ENCODE measurements at regions not wholly inside any gene's neighbourhood (a gene's known extent, or its start where the extent isn't known, plus 50 kb on each side); places are given as distances from the start of the nearest gene placed in this dataset.

- in situ Hi-C loops (cut with MboI): no loop called here
- Histone ChIP-seq H2AFZ (ENCODE audit: control insufficient read depth, low read depth, low read length) (no peak overlapping the region), H3K4me3 (no peak overlapping the region), H3K27me3 (replicated peaks in 1 of 2; ENCODE audit: control insufficient read depth in 2 of 2, insufficient read depth in 2 of 2, low read length in 1 of 2) (no peaks in the 10 kb centered on the region), H3K36me3 (ENCODE audit: control insufficient read depth in 2 of 2, insufficient read depth in 2 of 2, low read length in 1 of 2) (no peaks in the 10 kb centered on the region), H4K20me1 (ENCODE audit: control insufficient read depth, insufficient read depth) (no peaks in the 10 kb centered on the region), H3K9ac (ENCODE audit: control insufficient read depth, insufficient read depth, low read length) (no peak overlapping the region), H3K4me1 (ENCODE audit: control insufficient read depth, insufficient read depth, low read length) (no peaks in the 10 kb centered on the region), H3K27ac (ENCODE audit: control insufficient read depth, insufficient read depth) (no peak overlapping the region), H3K9me3 (replicated peaks; ENCODE audit: control insufficient read depth, insufficient read depth, low read length) (no peaks in the 10 kb centered on the region), H3K79me2 (ENCODE audit: control insufficient read depth, insufficient read depth, low read length) (no peaks in the 10 kb centered on the region), H3K4me2 (ENCODE audit: control insufficient read depth, insufficient read depth) (no peak overlapping the region)
- CTCF ChIA-PET: interaction anchor here (1.0 to 1.3 kb wide), 2 partner anchors 25 to 225 kb away, joined by 4 read pairs; no protein-coding TSS in a partner anchor
- DNase-seq (ENCODE audit: low read depth, low spot score) (no peak), ATAC-seq (no peak), FAIRE-seq (no peak)
- SMC1A ChIA-PET (ENCODE audit: uncharacterized antibody, unreplicated experiment): interaction anchor here (1.4 kb wide), 1 partner anchor 9 kb away, joined by 4 read pairs; no protein-coding TSS in a partner anchor
- POLR2A ChIA-PET: no interaction called here
- TF ChIP-seq, protein P1, sequence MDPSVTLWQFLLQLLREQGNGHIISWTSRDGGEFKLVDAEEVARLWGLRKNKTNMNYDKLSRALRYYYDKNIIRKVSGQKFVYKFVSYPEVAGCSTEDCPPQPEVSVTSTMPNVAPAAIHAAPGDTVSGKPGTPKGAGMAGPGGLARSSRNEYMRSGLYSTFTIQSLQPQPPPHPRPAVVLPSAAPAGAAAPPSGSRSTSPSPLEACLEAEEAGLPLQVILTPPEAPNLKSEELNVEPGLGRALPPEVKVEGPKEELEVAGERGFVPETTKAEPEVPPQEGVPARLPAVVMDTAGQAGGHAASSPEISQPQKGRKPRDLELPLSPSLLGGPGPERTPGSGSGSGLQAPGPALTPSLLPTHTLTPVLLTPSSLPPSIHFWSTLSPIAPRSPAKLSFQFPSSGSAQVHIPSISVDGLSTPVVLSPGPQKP (IDR thresholded peaks at IDR 0.05; ENCODE audit: low read depth, low read length): no peak
- TF ChIP-seq ETV6 (conservative IDR thresholded peaks at IDR 0.05 in 1 of 2, IDR thresholded peaks at IDR 0.05 in 1 of 2; ENCODE audit: borderline replicate concordance in 1 of 2, low read depth in 1 of 2) (no peak), ZSCAN29 (IDR thresholded peaks at IDR 0.05) (no peak)
- BruUV-seq (replicated peaks): no TSS peak
- 65% methylated on average over 3 of the region's 3 CpGs for WGBS (ENCODE audit: insufficient coverage, insufficient replicate concordance, low lambda C conversion rate, missing lambda C conversion rate)
- RAD21 ChIA-PET (ENCODE audit: unreplicated experiment): no interaction called here
- intact Hi-C loops (cut with micrococcal nuclease; ENCODE audit: unreplicated experiment): no loop called here
Observed at GRCh38 chr5:96111080-96111756, 149.6 kb upstream of the ELL2 start.

DNA sequence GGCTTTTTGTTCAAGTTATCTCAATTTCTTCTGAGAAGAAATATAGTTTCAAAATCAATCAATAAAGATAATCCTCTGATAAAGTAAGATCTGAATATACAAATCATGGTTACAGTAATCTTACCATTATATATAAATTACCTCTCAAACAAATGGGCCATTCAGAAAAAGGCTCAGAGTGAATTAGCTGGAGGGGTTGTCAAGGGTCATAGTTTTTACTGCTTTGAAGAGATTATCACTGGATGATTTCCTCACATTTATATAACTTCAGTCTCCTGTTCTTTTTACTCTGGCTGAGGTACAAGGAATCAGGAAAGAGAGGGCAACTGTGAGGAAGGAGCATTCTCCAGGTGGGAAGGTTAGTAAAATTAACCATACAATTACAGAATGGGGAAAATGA is 148.6 kb upstream of the ELL2 start:
- H2AFZ ChIP-seq (ENCODE audit: control insufficient read depth, low read depth, low read length): no peak overlapping the region
- SMC1A ChIA-PET (ENCODE audit: uncharacterized antibody, unreplicated experiment): interaction anchor here (0.9 kb wide), 1 partner anchor 140 kb away, joined by 3 read pairs; no protein-coding TSS in a partner anchor
- intact Hi-C loops (cut with micrococcal nuclease; ENCODE audit: unreplicated experiment): no loop called here
- in situ Hi-C loops (cut with MboI): no loop called here
- no peak for TF ChIP-seq MXI1 (IDR thresholded peaks at IDR 0.05; ENCODE audit: low read depth, low read length)
- TF ChIP-seq TAF1 (IDR thresholded peaks at IDR 0.05; ENCODE audit: borderline replicate concordance, low read depth, low read length): no peak
- TF ChIP-seq, protein P2, sequence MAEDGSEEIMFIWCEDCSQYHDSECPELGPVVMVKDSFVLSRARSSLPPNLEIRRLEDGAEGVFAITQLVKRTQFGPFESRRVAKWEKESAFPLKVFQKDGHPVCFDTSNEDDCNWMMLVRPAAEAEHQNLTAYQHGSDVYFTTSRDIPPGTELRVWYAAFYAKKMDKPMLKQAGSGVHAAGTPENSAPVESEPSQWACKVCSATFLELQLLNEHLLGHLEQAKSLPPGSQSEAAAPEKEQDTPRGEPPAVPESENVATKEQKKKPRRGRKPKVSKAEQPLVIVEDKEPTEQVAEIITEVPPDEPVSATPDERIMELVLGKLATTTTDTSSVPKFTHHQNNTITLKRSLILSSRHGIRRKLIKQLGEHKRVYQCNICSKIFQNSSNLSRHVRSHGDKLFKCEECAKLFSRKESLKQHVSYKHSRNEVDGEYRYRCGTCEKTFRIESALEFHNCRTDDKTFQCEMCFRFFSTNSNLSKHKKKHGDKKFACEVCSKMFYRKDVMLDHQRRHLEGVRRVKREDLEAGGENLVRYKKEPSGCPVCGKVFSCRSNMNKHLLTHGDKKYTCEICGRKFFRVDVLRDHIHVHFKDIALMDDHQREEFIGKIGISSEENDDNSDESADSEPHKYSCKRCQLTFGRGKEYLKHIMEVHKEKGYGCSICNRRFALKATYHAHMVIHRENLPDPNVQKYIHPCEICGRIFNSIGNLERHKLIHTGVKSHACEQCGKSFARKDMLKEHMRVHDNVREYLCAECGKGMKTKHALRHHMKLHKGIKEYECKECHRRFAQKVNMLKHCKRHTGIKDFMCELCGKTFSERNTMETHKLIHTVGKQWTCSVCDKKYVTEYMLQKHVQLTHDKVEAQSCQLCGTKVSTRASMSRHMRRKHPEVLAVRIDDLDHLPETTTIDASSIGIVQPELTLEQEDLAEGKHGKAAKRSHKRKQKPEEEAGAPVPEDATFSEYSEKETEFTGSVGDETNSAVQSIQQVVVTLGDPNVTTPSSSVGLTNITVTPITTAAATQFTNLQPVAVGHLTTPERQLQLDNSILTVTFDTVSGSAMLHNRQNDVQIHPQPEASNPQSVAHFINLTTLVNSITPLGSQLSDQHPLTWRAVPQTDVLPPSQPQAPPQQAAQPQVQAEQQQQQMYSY (CRISPR knock-in tag; IDR thresholded peaks at IDR 0.05): no peak
- TF ChIP-seq, protein P3, sequence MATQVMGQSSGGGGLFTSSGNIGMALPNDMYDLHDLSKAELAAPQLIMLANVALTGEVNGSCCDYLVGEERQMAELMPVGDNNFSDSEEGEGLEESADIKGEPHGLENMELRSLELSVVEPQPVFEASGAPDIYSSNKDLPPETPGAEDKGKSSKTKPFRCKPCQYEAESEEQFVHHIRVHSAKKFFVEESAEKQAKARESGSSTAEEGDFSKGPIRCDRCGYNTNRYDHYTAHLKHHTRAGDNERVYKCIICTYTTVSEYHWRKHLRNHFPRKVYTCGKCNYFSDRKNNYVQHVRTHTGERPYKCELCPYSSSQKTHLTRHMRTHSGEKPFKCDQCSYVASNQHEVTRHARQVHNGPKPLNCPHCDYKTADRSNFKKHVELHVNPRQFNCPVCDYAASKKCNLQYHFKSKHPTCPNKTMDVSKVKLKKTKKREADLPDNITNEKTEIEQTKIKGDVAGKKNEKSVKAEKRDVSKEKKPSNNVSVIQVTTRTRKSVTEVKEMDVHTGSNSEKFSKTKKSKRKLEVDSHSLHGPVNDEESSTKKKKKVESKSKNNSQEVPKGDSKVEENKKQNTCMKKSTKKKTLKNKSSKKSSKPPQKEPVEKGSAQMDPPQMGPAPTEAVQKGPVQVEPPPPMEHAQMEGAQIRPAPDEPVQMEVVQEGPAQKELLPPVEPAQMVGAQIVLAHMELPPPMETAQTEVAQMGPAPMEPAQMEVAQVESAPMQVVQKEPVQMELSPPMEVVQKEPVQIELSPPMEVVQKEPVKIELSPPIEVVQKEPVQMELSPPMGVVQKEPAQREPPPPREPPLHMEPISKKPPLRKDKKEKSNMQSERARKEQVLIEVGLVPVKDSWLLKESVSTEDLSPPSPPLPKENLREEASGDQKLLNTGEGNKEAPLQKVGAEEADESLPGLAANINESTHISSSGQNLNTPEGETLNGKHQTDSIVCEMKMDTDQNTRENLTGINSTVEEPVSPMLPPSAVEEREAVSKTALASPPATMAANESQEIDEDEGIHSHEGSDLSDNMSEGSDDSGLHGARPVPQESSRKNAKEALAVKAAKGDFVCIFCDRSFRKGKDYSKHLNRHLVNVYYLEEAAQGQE (IDR thresholded peaks at IDR 0.05; ENCODE audit: low read depth, low read length): no peak
- no peak overlapping the region for H3K4me3 ChIP-seq
- H3K4me2 ChIP-seq (ENCODE audit: control insufficient read depth, insufficient read depth): no peak overlapping the region
- BruUV-seq (replicated peaks): no TSS peak
- ATAC-seq (no peak), FAIRE-seq (no peak), DNase-seq (ENCODE audit: low read depth, low spot score) (no peak)
- POLR2A ChIA-PET: no interaction called here
- CTCF ChIA-PET: no interaction called here
- H3K4me1 ChIP-seq (ENCODE audit: control insufficient read depth, insufficient read depth, low read length): no peaks in the 10 kb centered on the region
- H3K36me3 ChIP-seq (ENCODE audit: control insufficient read depth in 2 of 2, insufficient read depth in 2 of 2, low read length in 1 of 2): no peaks in the 10 kb centered on the region
- no peaks in the 10 kb centered on the region for H3K9me3 ChIP-seq (replicated peaks; ENCODE audit: control insufficient read depth, insufficient read depth, low read length)
- H4K20me1 ChIP-seq (ENCODE audit: control insufficient read depth, insufficient read depth): no peaks in the 10 kb centered on the region
- no peak overlapping the region for H3K27ac ChIP-seq (ENCODE audit: control insufficient read depth, insufficient read depth)
- H3K79me2 ChIP-seq (ENCODE audit: control insufficient read depth, insufficient read depth, low read length): no peaks in the 10 kb centered on the region
- no peaks in the 10 kb centered on the region for H3K27me3 ChIP-seq (replicated peaks in 1 of 2; ENCODE audit: control insufficient read depth in 2 of 2, insufficient read depth in 2 of 2, low read length in 1 of 2)
- RAD21 ChIA-PET (ENCODE audit: unreplicated experiment): no interaction called here
- no peak overlapping the region for H3K9ac ChIP-seq (ENCODE audit: control insufficient read depth, insufficient read depth, low read length)
